Thyroid gland (tissue), 4 donors: ENCODE measurements at regions not wholly inside any gene's neighbourhood (a gene's known extent, or its start where the extent isn't known, plus 50 kb on each side); places are given as distances from the start of the nearest gene placed in this dataset.

Experiments used
- DNase-seq, 2 donors: peaks; one replicate each; pipeline ENCODE4 v3.0.0-alpha.2; 2019
- H3K27ac ChIP-seq, 3 donors: fragments of 200-600 bp; sonication (generic); 1 replicate in 2 of 3; 2 replicates in 1 of 3; pipeline ENCODE4 v1.5.1; 2016 to 2019; ENCODE audit warnings: mild to moderate bottlenecking in 1 of 3, moderate library complexity in 1 of 3
- H3K27me3 ChIP-seq: fragments of 200-600 bp; sonication (generic); one replicate; pipeline ENCODE4 v1.5.1; 2019
- H3K36me3 ChIP-seq, 2 donors: fragments of 200-600 bp; sonication (generic); one replicate each; pipeline ENCODE4 v1.5.1; 2016 to 2019
- H3K4me1 ChIP-seq, 2 donors: fragments of 200-600 bp; sonication (generic); one replicate each; pipeline ENCODE4 v1.5.1; 2017 to 2019
- H3K4me3 ChIP-seq, 3 donors: fragments of 200-600 bp; sonication (generic); replicated peaks in 1 of 3; 1 replicate in 2 of 3; 2 replicates in 1 of 3; pipeline ENCODE4 v1.5.1; 2016; ENCODE audit warnings: mild to moderate bottlenecking in 1 of 3
- H3K9me3 ChIP-seq: fragments of 200-600 bp; sonication (generic); one replicate; pipeline ENCODE4 v1.5.1; 2017
- POLR2A ChIP-seq, 2 donors: fragments of 450-650 bp; IDR thresholded peaks; one replicate each; pipeline ENCODE4 v1.6.1; 2017; ENCODE audit warnings: antibody characterized with exemption in 2 of 2, mild to moderate bottlenecking in 2 of 2, moderate library complexity in 1 of 2
- WGBS, 2 donors: methylation state at CpG; one replicate each; pipeline ENCODE4 v1.1.5; 2017; 5-methylcytosine and 5-hydroxymethylcytosine counted together
- intact Hi-C: fragments of 100-400 bp; cut with DNase I; formaldehyde crosslinking; loops from one replicate; pipeline ENCODE4 v1.15.1; 2023
- TF ChIP-seq, protein P1 (sequence below), 6 experiments: fragments of 200-600 bp in 3 of 6; fragments of 450-650 bp in 3 of 6; sonication (generic) in 3 of 6; IDR thresholded peaks; one replicate each; pipeline ENCODE4 v1.5.1; 2016 to 2019; ENCODE audit warnings: antibody characterized with exemption in 6 of 6, mild to moderate bottlenecking in 2 of 6, inconsistent platforms in 1 of 6, moderate library complexity in 1 of 6

GRCh38 chr7:136353287-136353686, 376.1 kb upstream of the MTPN start:
- TF ChIP-seq, protein P1, sequence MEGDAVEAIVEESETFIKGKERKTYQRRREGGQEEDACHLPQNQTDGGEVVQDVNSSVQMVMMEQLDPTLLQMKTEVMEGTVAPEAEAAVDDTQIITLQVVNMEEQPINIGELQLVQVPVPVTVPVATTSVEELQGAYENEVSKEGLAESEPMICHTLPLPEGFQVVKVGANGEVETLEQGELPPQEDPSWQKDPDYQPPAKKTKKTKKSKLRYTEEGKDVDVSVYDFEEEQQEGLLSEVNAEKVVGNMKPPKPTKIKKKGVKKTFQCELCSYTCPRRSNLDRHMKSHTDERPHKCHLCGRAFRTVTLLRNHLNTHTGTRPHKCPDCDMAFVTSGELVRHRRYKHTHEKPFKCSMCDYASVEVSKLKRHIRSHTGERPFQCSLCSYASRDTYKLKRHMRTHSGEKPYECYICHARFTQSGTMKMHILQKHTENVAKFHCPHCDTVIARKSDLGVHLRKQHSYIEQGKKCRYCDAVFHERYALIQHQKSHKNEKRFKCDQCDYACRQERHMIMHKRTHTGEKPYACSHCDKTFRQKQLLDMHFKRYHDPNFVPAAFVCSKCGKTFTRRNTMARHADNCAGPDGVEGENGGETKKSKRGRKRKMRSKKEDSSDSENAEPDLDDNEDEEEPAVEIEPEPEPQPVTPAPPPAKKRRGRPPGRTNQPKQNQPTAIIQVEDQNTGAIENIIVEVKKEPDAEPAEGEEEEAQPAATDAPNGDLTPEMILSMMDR (IDR thresholded peaks at IDR 0.05): no peak
- no peak for TF ChIP-seq POLR2A (IDR thresholded peaks at IDR 0.05)
- DNase-seq: peak in 1 of 2 donors; percentile 31
- WGBS, 2 donors: 57 to 59% methylated on average over 2 of the region's 2 CpGs
- H3K27ac ChIP-seq: no peak overlapping the region
- H3K27me3 ChIP-seq: no peaks in the 10 kb centered on the region
- H3K4me3 ChIP-seq: no peak overlapping the region
- H3K36me3 ChIP-seq: no peaks in the 10 kb centered on the region
- peaks cover 7 to 13% of the 10 kb centered on the region in 2 donors for H3K4me1 ChIP-seq
- intact Hi-C loops: no loop called here
- H3K9me3 ChIP-seq: no peaks in the 10 kb centered on the region

GRCh38 chr7:136348542-136349192, 371.5 kb upstream of the MTPN start:
- no peaks in the 10 kb centered on the region for H3K27me3 ChIP-seq
- DNase-seq: no peak
- H3K4me3 ChIP-seq: no peak overlapping the region
- WGBS, 2 donors: 77 to 85% methylated on average over 7 of the region's 7 CpGs
- no peak overlapping the region for H3K27ac ChIP-seq
- intact Hi-C loops: no loop called here
- H3K36me3 ChIP-seq: no peaks in the 10 kb centered on the region
- peaks cover 1 to 21% of the 10 kb centered on the region in 2 donors for H3K4me1 ChIP-seq
- no peak for TF ChIP-seq POLR2A (IDR thresholded peaks at IDR 0.05)
- TF ChIP-seq, protein P1 (IDR thresholded peaks at IDR 0.05): no peak
- H3K9me3 ChIP-seq: no peaks in the 10 kb centered on the region

DNA sequence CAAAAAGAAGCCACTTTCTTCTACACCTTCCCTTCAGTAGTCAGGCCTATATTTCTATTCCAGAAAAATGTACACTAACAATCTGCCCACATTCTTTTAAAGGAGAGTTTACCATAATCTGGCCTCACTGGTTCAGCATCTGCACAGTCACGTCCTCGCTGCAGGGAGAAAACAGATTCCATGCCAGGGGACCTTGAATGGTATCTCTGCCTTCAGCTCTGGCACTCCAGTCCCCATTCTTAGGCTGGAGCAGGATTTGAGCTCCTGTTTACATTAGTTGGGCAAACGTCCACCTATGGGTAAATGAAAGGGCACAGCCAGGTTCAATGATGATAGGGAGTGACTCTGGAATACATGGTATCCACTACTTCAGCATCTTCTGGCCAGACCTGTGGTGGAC, 371.0 kb upstream of the MTPN start:
- DNase-seq: no peak
- Histone ChIP-seq H3K36me3 (no peaks in the 10 kb centered on the region), H3K9me3 (no peaks in the 10 kb centered on the region), H3K27ac (no peak overlapping the region), H3K27me3 (no peaks in the 10 kb centered on the region), H3K4me3 (no peak overlapping the region), H3K4me1 (peaks cover 0 to 15% of the 10 kb centered on the region in 2 donors)
- WGBS, 2 donors: 84 to 88% methylated on average over 3 of the region's 3 CpGs
- intact Hi-C loops: no loop called here
- no peak for TF ChIP-seq POLR2A (IDR thresholded peaks at IDR 0.05)
- TF ChIP-seq, protein P1 (IDR thresholded peaks at IDR 0.05): no peak

DNA sequence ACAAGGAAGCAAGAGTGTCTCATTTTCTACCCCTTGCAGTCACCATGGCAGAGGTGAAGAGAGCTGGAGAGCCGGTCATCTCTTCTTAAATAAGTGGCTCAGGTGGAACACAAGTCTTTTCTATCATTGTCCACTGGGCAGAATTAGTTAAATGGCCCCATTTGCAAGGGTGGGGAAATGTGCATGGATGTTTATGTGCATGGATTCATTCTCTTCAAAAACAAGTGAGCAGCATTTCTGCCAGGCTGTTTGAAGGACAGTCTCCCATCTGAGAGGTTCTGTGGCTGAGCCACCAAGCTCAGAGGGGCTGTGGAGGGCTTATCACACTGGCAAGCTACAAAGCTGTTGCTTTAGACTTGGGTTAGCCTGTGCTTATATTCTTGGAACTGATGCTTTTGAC, 370.3 kb upstream of the MTPN start:
- Histone ChIP-seq H3K27me3 (no peaks in the 10 kb centered on the region), H3K27ac (no peak overlapping the region), H3K4me3 (no peak overlapping the region), H3K36me3 (no peaks in the 10 kb centered on the region), H3K9me3 (no peaks in the 10 kb centered on the region), H3K4me1 (peaks cover 0 to 13% of the 10 kb centered on the region in 2 donors)
- intact Hi-C loops: no loop called here
- no peak for DNase-seq
- WGBS, 2 donors: 89 to 94% methylated on average over 1 of the region's 1 CpG
- TF ChIP-seq POLR2A (IDR thresholded peaks at IDR 0.05): no peak
- TF ChIP-seq, protein P1 (IDR thresholded peaks at IDR 0.05): no peak

- no peak for TF ChIP-seq POLR2A (IDR thresholded peaks at IDR 0.05)
- TF ChIP-seq, protein P1 (IDR thresholded peaks at IDR 0.05): no peak
- H3K27me3 ChIP-seq: no peaks in the 10 kb centered on the region
- no peaks in the 10 kb centered on the region for H3K36me3 ChIP-seq
- H3K27ac ChIP-seq: no peak overlapping the region
- intact Hi-C loops: no loop called here
- no peaks in the 10 kb centered on the region for H3K9me3 ChIP-seq
- H3K4me3 ChIP-seq: no peak overlapping the region
- DNase-seq: no peak
- peaks cover 0 to 13% of the 10 kb centered on the region in 2 donors for H3K4me1 ChIP-seq
These were observed 365.1 kb upstream of the MTPN start for GRCh38 chr7:136342251-136342650.
